ENCODE measurements at regions not wholly inside any gene's neighbourhood (a gene's known extent, or its start where the extent isn't known, plus 50 kb on each side); places are given as distances from the start of the nearest gene placed in this dataset.
A peak's percentile ranks its signal among the peaks of the same experiment; 100 is the strongest.
"Not testable (repeated sequence)": the region's sequence is repeated elsewhere in the genome, so short reads cannot be mapped to it uniquely, and the experiment has no call there.

GRCh38 chr12:131321988-131322387, 368.3 kb downstream of the ADGRD1 start:
- DNase-seq: no peak

- not testable (repeated sequence) for DNase-seq
Observed at GRCh38 chr12:131322460-131322859, 368.8 kb downstream of the ADGRD1 start.

GRCh38 chr12:131323879-131324278, 370.2 kb downstream of the ADGRD1 start:
- peak in 2 of 3 donors; percentile 11 to 23 for DNase-seq

- peak; percentile 5 to 18 (median 7) for DNase-seq
Observed at GRCh38 chr12:131327521-131328488, 374.1 kb downstream of the ADGRD1 start.

- not testable (repeated sequence) for DNase-seq
Observed at GRCh38 chr12:131328861-131329845, 375.4 kb downstream of the ADGRD1 start.

- no peak for DNase-seq
Observed at GRCh38 chr12:131330106-131330815, 376.6 kb downstream of the ADGRD1 start.

GRCh38 chr12:131331148-131331750, 377.5 kb downstream of the ADGRD1 start:
- DNase-seq: no peak

- no peak for DNase-seq
Observed at GRCh38 chr12:131332224-131332623, 378.5 kb downstream of the ADGRD1 start.

- DNase-seq: no peak
Observed at GRCh38 chr12:131333136-131333535, 377.8 kb upstream of the SFSWAP start.

- DNase-seq: no peak
Observed at GRCh38 chr12:131333621-131334440, 377.1 kb upstream of the SFSWAP start.

GRCh38 chr12:131334835-131335234, 376.1 kb upstream of the SFSWAP start:
- DNase-seq: no peak

- DNase-seq: no peak
Observed at GRCh38 chr12:131335456-131335855, 375.4 kb upstream of the SFSWAP start.

GRCh38 chr12:131337861-131338260, 373.0 kb upstream of the SFSWAP start:
- DNase-seq: not testable (repeated sequence)

- DNase-seq: no peak
Observed at GRCh38 chr12:131340616-131341210, 370.2 kb upstream of the SFSWAP start.

- not testable (repeated sequence) for DNase-seq
Observed at GRCh38 chr12:131341608-131342007, 369.3 kb upstream of the SFSWAP start.

GRCh38 chr12:131343436-131343835, 367.5 kb upstream of the SFSWAP start:
- not testable (repeated sequence) for DNase-seq

- DNase-seq: not testable (repeated sequence)
Observed at GRCh38 chr12:131344715-131345520, 366.0 kb upstream of the SFSWAP start.

- no peak for DNase-seq
Observed at GRCh38 chr12:131345521-131346436, 365.1 kb upstream of the SFSWAP start.
